Heart left ventricle (tissue), 13 donors: ENCODE measurements at regions not wholly inside any gene's neighbourhood (a gene's known extent, or its start where the extent isn't known, plus 50 kb on each side); places are given as distances from the start of the nearest gene placed in this dataset.

ENCODE experiments used
- CTCF ChIP-seq, 12 donors: fragments of 200-600 bp; sonication (generic) in 4 of 12; IDR thresholded peaks; one replicate each; pipeline versions ENCODE4 v1.5.0 to v1.8.0; 2018 to 2022; ENCODE audit warnings: antibody characterized with exemption in 12 of 12, mild to moderate bottlenecking in 5 of 12
- POLR2A ChIP-seq, 2 donors: fragments of 450-650 bp; IDR thresholded peaks; one replicate each; pipeline ENCODE4 v1.6.1; 2017; ENCODE audit warnings: antibody characterized with exemption in 2 of 2, mild to moderate bottlenecking in 2 of 2, moderate library complexity in 2 of 2
- donor health status: ischemic (EF 13 %, LVEDD 7.1; RV severe dilation, severe dysfunction).
- donor health status: DM: no; HTN: yes; CAD: no.
- donor health status: DM: no; HTN: no; CAD: no.
- donor health status: ischemic (EF 25% LVEDD 6.9; RV normal size, moderate dysfunction).
- donor health status: ischemic (EF 25% LVEDD 5.7; RV mildly dilated, moderate dysfunction).
- donor health status: ischemic (EF 35%, LVEDD 5.7; RV mildly dilated, moderate dysfunction).
- donor health status: nonischemic (EF 11% LVEDD 7.7; RV severe dilation, severe dysfunction).
- donor health status: DM: yes; HTN: yes; CAD: no.
- donor health status: PGD.
- donor health status: ischemic (EF 29% LVEDD 5.4; RV normal size, mild dysfunction).
- donor health status: nonischemic (EF 23%, LVEDD 6.1; RV moderate dilation, normal function).

- TF ChIP-seq CTCF (IDR thresholded peaks at IDR 0.05) (no peak), POLR2A (IDR thresholded peaks at IDR 0.05) (no peak)
These were observed 307.4 kb downstream of the MAN2A1 start for GRCh38 chr5:109997161-109997560.
